Inflammatory macrophage treated with lipopolysaccharide for 4 hours (primary cell): ENCODE measurements at regions not wholly inside any gene's neighbourhood (a gene's known extent, or its start where the extent isn't known, plus 50 kb on each side); places are given as distances from the start of the nearest gene placed in this dataset.

Experiments
- DNase-seq: peaks from one replicate; pipeline ENCODE4 v3.0.0-alpha.2; 2020

GRCh38 chr13:84393981-84394625, 511.8 kb upstream of the SLITRK1 start:
- DNase-seq: no peak

- DNase-seq: no peak
Observed at GRCh38 chr13:84380866-84381265, 498.6 kb upstream of the SLITRK1 start.

GRCh38 chr13:84377106-84377505, 494.8 kb upstream of the SLITRK1 start:
- DNase-seq: no peak

- no peak for DNase-seq
Observed at GRCh38 chr13:84366506-84366905, 484.2 kb upstream of the SLITRK1 start.

- no peak for DNase-seq
Observed at GRCh38 chr13:84362777-84363176, 480.5 kb upstream of the SLITRK1 start.

- no peak for DNase-seq
Observed at GRCh38 chr13:84360822-84361221, 478.5 kb upstream of the SLITRK1 start.

- no peak for DNase-seq
Observed at GRCh38 chr13:84358601-84359000, 476.3 kb upstream of the SLITRK1 start.

- DNase-seq: no peak
Observed at GRCh38 chr13:84352946-84353345, 470.7 kb upstream of the SLITRK1 start.

- DNase-seq: no peak
Observed at GRCh38 chr13:84339456-84339855, 457.2 kb upstream of the SLITRK1 start.

- DNase-seq: no peak
Observed at GRCh38 chr13:84332346-84332745, 450.1 kb upstream of the SLITRK1 start.

- DNase-seq: no peak
Observed at GRCh38 chr13:84315527-84315926, 433.3 kb upstream of the SLITRK1 start.

- DNase-seq: no peak
Observed at GRCh38 chr13:84303035-84303434, 420.8 kb upstream of the SLITRK1 start.

GRCh38 chr13:84297251-84297650, 415.0 kb upstream of the SLITRK1 start:
- DNase-seq: no peak

- DNase-seq: no peak
Observed at GRCh38 chr13:84296401-84296800, 414.1 kb upstream of the SLITRK1 start.

- DNase-seq: no peak
Observed at GRCh38 chr13:84294576-84294975, 412.3 kb upstream of the SLITRK1 start.

GRCh38 chr13:84290386-84290785, 408.1 kb upstream of the SLITRK1 start:
- no peak for DNase-seq

- no peak for DNase-seq
Observed at GRCh38 chr13:84279166-84279565, 396.9 kb upstream of the SLITRK1 start.

- DNase-seq: no peak
Observed at GRCh38 chr13:84272877-84273562, 390.7 kb upstream of the SLITRK1 start.

- no peak for DNase-seq
Observed at GRCh38 chr13:84265257-84265764, 383.0 kb upstream of the SLITRK1 start.

- no peak for DNase-seq
Observed at GRCh38 chr13:84263354-84264069, 381.2 kb upstream of the SLITRK1 start.

- DNase-seq: no peak
Observed at GRCh38 chr13:84255226-84255797, 373.0 kb upstream of the SLITRK1 start.

GRCh38 chr13:84249463-84249862, 367.2 kb upstream of the SLITRK1 start:
- no peak for DNase-seq

GRCh38 chr13:84243340-84243739, 361.1 kb upstream of the SLITRK1 start:
- DNase-seq: no peak

- DNase-seq: no peak
Observed at GRCh38 chr13:84239032-84239431, 356.8 kb upstream of the SLITRK1 start.
